ENCODE measurements at regions not wholly inside any gene's neighbourhood (a gene's known extent, or its start where the extent isn't known, plus 50 kb on each side); places are given as distances from the start of the nearest gene placed in this dataset.

DNA sequence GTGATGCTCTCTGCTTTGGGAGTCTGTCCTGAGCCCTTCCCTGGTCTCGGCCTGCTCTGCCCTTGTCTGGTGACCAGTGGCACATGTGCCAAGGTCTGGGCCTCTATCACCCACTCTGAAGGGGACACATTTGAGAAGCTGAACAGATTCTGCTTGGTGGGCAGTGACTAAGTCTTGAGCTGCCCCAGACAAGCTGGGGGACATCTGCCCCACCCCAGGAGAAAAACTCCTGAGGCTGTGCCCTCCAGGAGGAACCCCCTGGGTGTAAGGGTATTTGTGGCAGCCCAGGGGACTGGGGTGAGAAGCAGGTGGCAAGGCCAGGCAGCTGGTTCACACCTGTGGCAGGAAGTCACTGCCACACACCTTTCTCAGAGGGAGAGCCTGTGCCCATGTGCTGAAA is 342.1 kb downstream of the DYSF start:
- H3K27ac Mint-ChIP-seq, result no peak overlapping the region
- peaks cover 31% of the 10 kb centered on the region for H3K4me1 Mint-ChIP-seq
- no peaks in the 10 kb centered on the region for H3K9me3 Mint-ChIP-seq
- H3K27me3 Mint-ChIP-seq (ENCODE audit: low read depth, poor library complexity), result peaks cover 48% of the 10 kb centered on the region
- H3K36me3 Mint-ChIP-seq (ENCODE audit: low read depth), result no peaks in the 10 kb centered on the region
- TF ChIP-seq, protein P1, sequence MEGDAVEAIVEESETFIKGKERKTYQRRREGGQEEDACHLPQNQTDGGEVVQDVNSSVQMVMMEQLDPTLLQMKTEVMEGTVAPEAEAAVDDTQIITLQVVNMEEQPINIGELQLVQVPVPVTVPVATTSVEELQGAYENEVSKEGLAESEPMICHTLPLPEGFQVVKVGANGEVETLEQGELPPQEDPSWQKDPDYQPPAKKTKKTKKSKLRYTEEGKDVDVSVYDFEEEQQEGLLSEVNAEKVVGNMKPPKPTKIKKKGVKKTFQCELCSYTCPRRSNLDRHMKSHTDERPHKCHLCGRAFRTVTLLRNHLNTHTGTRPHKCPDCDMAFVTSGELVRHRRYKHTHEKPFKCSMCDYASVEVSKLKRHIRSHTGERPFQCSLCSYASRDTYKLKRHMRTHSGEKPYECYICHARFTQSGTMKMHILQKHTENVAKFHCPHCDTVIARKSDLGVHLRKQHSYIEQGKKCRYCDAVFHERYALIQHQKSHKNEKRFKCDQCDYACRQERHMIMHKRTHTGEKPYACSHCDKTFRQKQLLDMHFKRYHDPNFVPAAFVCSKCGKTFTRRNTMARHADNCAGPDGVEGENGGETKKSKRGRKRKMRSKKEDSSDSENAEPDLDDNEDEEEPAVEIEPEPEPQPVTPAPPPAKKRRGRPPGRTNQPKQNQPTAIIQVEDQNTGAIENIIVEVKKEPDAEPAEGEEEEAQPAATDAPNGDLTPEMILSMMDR (IDR thresholded peaks at IDR 0.05), result no peak
- no peak for DNase-seq
- no peak overlapping the region for H3K4me3 Mint-ChIP-seq

- TF ChIP-seq, protein P1 (IDR thresholded peaks at IDR 0.05), result no peak
- H3K27me3 Mint-ChIP-seq (ENCODE audit: low read depth, poor library complexity), result peaks cover 44% of the 10 kb centered on the region
- no peak overlapping the region for H3K27ac Mint-ChIP-seq
- peaks cover 24% of the 10 kb centered on the region for H3K4me1 Mint-ChIP-seq
- DNase-seq, result no peak
- no peaks in the 10 kb centered on the region for H3K9me3 Mint-ChIP-seq
- H3K4me3 Mint-ChIP-seq, result no peak overlapping the region
- H3K36me3 Mint-ChIP-seq (ENCODE audit: low read depth), result no peaks in the 10 kb centered on the region
These were observed 341.2 kb downstream of the DYSF start for GRCh38 chr2:71794611-71795010.

- H3K27ac Mint-ChIP-seq, result no peak overlapping the region
- no peak for DNase-seq
- H3K4me3 Mint-ChIP-seq, result no peak overlapping the region
- peaks cover 46% of the 10 kb centered on the region for H3K27me3 Mint-ChIP-seq (ENCODE audit: low read depth, poor library complexity)
- peaks cover 21% of the 10 kb centered on the region for H3K4me1 Mint-ChIP-seq
- TF ChIP-seq, protein P1 (IDR thresholded peaks at IDR 0.05), result no peak
- no peaks in the 10 kb centered on the region for H3K36me3 Mint-ChIP-seq (ENCODE audit: low read depth)
- no peaks in the 10 kb centered on the region for H3K9me3 Mint-ChIP-seq
These were observed 340.6 kb downstream of the DYSF start for GRCh38 chr2:71793926-71794325.

- H3K27ac Mint-ChIP-seq, result no peak overlapping the region
- no peak overlapping the region for H3K4me3 Mint-ChIP-seq
- TF ChIP-seq, protein P1 (IDR thresholded peaks at IDR 0.05), result no peak
These were observed 339.8 kb downstream of the DYSF start for GRCh38 chr2:71792926-71793761.

DNA sequence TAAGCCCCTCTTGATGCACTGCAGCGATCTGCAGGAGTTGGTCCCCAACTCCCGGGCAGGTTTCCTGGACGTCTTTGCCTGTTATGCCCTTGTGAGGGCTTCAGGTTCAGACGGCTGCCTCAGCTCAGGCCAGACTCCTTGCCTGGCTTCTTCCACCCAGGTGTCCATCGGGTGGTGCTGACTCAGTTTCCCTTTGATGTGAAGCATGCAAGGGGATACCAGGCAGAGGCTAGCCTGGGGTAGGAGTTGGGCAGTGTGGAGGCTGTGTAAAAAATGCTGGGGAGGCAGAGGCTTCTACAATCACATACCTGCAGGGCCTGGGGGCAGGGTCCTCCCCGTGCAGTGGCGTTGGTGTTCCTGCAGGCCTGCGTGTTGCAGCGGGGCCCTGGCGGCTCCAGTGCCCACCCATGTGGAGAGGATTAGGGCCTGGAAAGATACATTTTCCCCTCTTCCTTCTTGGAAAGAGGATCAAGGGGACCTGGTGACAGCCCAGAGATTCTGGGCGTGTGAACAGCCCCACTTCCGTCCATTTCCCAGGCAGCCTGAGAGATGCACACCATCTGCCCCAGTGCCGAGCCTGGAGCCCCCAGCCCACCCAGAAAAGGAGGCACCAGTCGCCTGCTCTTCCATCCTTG is 338.3 kb downstream of the DYSF start:
- no peak overlapping the region for H3K27ac Mint-ChIP-seq
- H3K9me3 Mint-ChIP-seq, result no peaks in the 10 kb centered on the region
- no peak for DNase-seq
- H3K36me3 Mint-ChIP-seq (ENCODE audit: low read depth), result no peaks in the 10 kb centered on the region
- peaks cover 59% of the 10 kb centered on the region for H3K27me3 Mint-ChIP-seq (ENCODE audit: low read depth, poor library complexity)
- TF ChIP-seq, protein P1 (IDR thresholded peaks at IDR 0.05), result no peak
- peaks cover 12% of the 10 kb centered on the region for H3K4me1 Mint-ChIP-seq
- H3K4me3 Mint-ChIP-seq, result no peak overlapping the region

More at GRCh38 chr2:71792926-71793761, 339.8 kb downstream of the DYSF start:
- no peaks in the 10 kb centered on the region for H3K9me3 Mint-ChIP-seq
- peaks cover 13% of the 10 kb centered on the region for H3K4me1 Mint-ChIP-seq
- H3K27me3 Mint-ChIP-seq (ENCODE audit: low read depth, poor library complexity), result peaks cover 54% of the 10 kb centered on the region
- no peaks in the 10 kb centered on the region for H3K36me3 Mint-ChIP-seq (ENCODE audit: low read depth)
- DNase-seq, result no peak

Data from nephron progenitor cell (in vitro differentiated cells).